ENCODE measurements at regions not wholly inside any gene's neighbourhood (a gene's known extent, or its start where the extent isn't known, plus 50 kb on each side); places are given as distances from the start of the nearest gene placed in this dataset.

DNA sequence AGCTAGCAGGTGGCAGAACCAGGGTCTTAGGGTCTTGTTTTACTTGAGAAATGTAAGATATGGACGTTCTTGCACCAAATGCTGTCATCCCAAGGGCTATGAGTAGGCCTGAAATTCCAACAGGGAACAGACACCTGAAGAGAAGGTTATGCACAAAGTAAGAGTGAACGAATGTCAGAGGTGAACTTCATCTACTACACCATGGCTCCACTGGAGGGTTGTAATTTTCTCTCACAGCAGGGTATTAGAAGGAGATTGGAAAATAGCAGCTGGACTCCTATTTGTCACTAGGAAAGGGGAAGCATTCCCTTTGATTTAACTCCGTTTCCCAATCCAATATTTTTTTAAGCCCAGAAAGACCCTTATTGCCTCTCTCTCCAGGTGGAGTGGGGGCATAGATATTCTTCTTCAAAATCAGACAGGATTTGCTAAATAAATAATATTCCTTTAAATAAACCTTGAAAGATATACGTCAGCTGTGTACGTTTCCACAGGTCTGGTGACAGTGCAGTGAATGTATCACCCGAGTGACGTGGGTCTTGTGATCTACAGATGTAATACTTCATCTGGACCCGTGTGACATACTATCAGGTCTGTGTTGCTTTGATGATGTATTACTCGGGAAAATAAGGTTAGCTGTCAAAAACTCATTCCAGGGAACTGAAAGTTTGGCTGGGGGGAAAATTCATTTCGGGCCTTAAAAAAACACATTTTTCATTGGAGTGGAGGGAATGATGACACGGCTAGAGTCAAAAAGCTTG, 302.6 kb downstream of the CHL1 start:
- no peak for DNase-seq
- Histone ChIP-seq H3K9ac (no peak overlapping the region), H3K4me3 (no peak overlapping the region), H3K79me2 (ENCODE audit: insufficient read depth) (no peaks in the 10 kb centered on the region), H3K27ac (no peak overlapping the region), H3K4me1 (ENCODE audit: insufficient read depth) (no peaks in the 10 kb centered on the region), H3K9me2 (ENCODE audit: insufficient read depth) (no peaks in the 10 kb centered on the region), H3K9me3 (ENCODE audit: low read depth) (no peaks in the 10 kb centered on the region), H2AFZ (no peak overlapping the region), H4K20me1 (ENCODE audit: insufficient read depth) (no peaks in the 10 kb centered on the region), H3K4me2 (ENCODE audit: unreplicated experiment) (no peak overlapping the region), H3K36me3 (ENCODE audit: low read depth) (no peaks in the 10 kb centered on the region), H3F3A (ENCODE audit: insufficient read depth) (no peaks in the 10 kb centered on the region), H3K27me3 (replicated peaks; ENCODE audit: insufficient read depth) (no peaks in the 10 kb centered on the region)
- WGBS, 2 experiments (ENCODE audit: low coverage in 1 of 2, low lambda C conversion rate in 2 of 2, missing lambda C conversion rate in 2 of 2): 40 to 46% methylated on average over 11 of the region's 11 CpGs
- TF ChIP-seq EZH2 (IDR thresholded peaks at IDR 0.05; ENCODE audit: insufficient read depth, poor library complexity, severe bottlenecking) (no peak), EZH2phosphoT487 (IDR thresholded peaks at IDR 0.05; ENCODE audit: insufficient read depth, low read depth) (no peak)
- in situ Hi-C loops (cut with MboI): no loop called here

DNA sequence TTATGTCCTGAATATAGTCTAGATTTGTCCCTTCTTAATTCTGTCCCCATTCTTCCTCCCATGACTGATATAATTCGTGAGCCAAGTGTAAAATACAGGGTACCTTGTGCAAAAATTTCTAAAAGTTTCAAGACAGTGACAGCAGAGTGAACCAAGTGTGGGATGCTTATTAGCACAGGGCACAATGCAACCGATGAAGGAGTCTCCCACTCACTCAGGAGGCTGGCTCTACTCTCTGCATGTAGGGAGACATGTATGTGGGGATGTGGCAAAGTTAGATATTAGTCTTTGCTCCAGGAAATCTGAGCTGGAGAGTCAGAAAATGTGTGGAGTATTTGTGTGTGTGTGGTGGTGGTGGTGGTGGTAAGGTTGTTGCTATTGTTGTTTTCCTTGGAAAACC, 305.9 kb downstream of the CHL1 start:
- WGBS, 2 experiments (ENCODE audit: low coverage in 1 of 2, low lambda C conversion rate in 2 of 2, missing lambda C conversion rate in 2 of 2): 31 to 35% methylated on average over 2 of the region's 2 CpGs
- no peak for DNase-seq
- in situ Hi-C loops (cut with MboI): no loop called here
- Histone ChIP-seq H3K27ac (no peak overlapping the region), H3K79me2 (ENCODE audit: insufficient read depth) (no peaks in the 10 kb centered on the region), H3K4me3 (no peak overlapping the region), H3K4me2 (ENCODE audit: unreplicated experiment) (no peak overlapping the region), H3K9ac (no peak overlapping the region), H2AFZ (no peak overlapping the region), H3K9me3 (ENCODE audit: low read depth) (no peaks in the 10 kb centered on the region), H3K36me3 (ENCODE audit: low read depth) (no peaks in the 10 kb centered on the region), H3F3A (ENCODE audit: insufficient read depth) (no peaks in the 10 kb centered on the region), H3K27me3 (replicated peaks; ENCODE audit: insufficient read depth) (no peaks in the 10 kb centered on the region), H4K20me1 (ENCODE audit: insufficient read depth) (no peaks in the 10 kb centered on the region), H3K9me2 (ENCODE audit: insufficient read depth) (no peaks in the 10 kb centered on the region), H3K4me1 (ENCODE audit: insufficient read depth) (no peaks in the 10 kb centered on the region)
- TF ChIP-seq EZH2phosphoT487 (IDR thresholded peaks at IDR 0.05; ENCODE audit: insufficient read depth, low read depth) (no peak), EZH2 (IDR thresholded peaks at IDR 0.05; ENCODE audit: insufficient read depth, poor library complexity, severe bottlenecking) (no peak)

DNA sequence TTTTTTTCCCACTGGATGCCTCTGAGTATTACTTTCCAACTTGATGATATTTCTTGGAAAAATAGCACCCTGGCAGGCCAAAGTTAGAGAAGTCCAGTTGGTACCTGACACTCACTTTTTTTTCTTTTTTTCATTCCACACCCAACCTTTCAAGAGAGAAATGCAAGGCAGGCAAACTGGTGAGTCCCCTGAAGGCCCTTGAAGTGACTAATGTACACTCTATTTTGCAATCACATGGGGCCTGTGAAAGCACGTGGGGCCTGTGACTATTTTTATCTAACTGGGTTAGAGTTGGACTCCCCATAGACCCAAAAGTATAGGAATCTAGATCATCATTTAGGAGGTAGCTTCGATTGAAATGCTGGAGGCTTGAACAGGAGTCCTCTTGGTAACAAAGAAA, 316.7 kb downstream of the CHL1 start:
- H3K9me2 ChIP-seq (ENCODE audit: insufficient read depth): no peaks in the 10 kb centered on the region
- H4K20me1 ChIP-seq (ENCODE audit: insufficient read depth): no peaks in the 10 kb centered on the region
- H3K4me3 ChIP-seq: no peak overlapping the region
- no peaks in the 10 kb centered on the region for H3K27me3 ChIP-seq (replicated peaks; ENCODE audit: insufficient read depth)
- no peaks in the 10 kb centered on the region for H3K79me2 ChIP-seq (ENCODE audit: insufficient read depth)
- no peaks in the 10 kb centered on the region for H3K9me3 ChIP-seq (ENCODE audit: low read depth)
- in situ Hi-C loops (cut with MboI): no loop called here
- H3K4me1 ChIP-seq (ENCODE audit: insufficient read depth): peaks cover 9% of the 10 kb centered on the region
- H3K36me3 ChIP-seq (ENCODE audit: low read depth): no peaks in the 10 kb centered on the region
- no peak overlapping the region for H3K4me2 ChIP-seq (ENCODE audit: unreplicated experiment)
- H3K9ac ChIP-seq: no peak overlapping the region
- DNase-seq: peak; percentile 42
- 14 to 16% methylated on average over 2 of the region's 2 CpGs for WGBS, 2 experiments (ENCODE audit: low coverage in 1 of 2, low lambda C conversion rate in 2 of 2, missing lambda C conversion rate in 2 of 2)
- H3F3A ChIP-seq (ENCODE audit: insufficient read depth): no peaks in the 10 kb centered on the region
- H2AFZ ChIP-seq: 0 out of 2 replicates have a peak overlapping the region, but pooled peaks have one; percentile 24
- peak overlapping the region; percentile 47; the same call in 1 of the 2 replicates for H3K27ac ChIP-seq
- TF ChIP-seq EZH2 (IDR thresholded peaks at IDR 0.05; ENCODE audit: insufficient read depth, poor library complexity, severe bottlenecking): no peak
- TF ChIP-seq EZH2phosphoT487 (IDR thresholded peaks at IDR 0.05; ENCODE audit: insufficient read depth, low read depth): no peak

DNA sequence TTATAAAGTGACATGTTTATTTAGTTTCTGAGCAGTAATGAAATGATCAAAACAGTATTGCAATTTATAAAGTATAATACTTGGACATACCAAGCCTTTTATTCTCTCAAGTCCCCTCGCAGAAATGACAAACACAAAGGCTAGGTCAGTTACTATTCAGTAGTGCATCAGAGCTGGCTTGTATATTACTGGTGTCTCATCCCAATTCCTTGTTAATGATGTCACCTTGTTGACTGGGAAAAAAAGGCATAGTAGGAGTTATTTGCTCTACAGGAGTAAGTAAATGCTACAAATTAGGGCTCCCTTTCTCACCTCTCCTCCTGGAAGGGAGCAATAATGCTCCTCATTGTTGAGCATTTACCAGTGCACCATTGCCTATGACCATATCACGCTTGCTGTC, 317.6 kb downstream of the CHL1 start:
- H3K4me2 ChIP-seq (ENCODE audit: unreplicated experiment): peak overlapping the region; percentile 16
- no peak overlapping the region for H3K4me3 ChIP-seq
- no peaks in the 10 kb centered on the region for H3K9me3 ChIP-seq (ENCODE audit: low read depth)
- H3K9ac ChIP-seq: no peak overlapping the region
- H3K27ac ChIP-seq: peak overlapping the region; percentile 47
- TF ChIP-seq EZH2 (IDR thresholded peaks at IDR 0.05; ENCODE audit: insufficient read depth, poor library complexity, severe bottlenecking) (no peak), EZH2phosphoT487 (IDR thresholded peaks at IDR 0.05; ENCODE audit: insufficient read depth, low read depth) (no peak)
- H3K36me3 ChIP-seq (ENCODE audit: low read depth): no peaks in the 10 kb centered on the region
- in situ Hi-C loops (cut with MboI): no loop called here
- no peaks in the 10 kb centered on the region for H3K27me3 ChIP-seq (replicated peaks; ENCODE audit: insufficient read depth)
- 28 to 30% methylated on average over 2 of the region's 2 CpGs for WGBS, 2 experiments (ENCODE audit: low coverage in 1 of 2, low lambda C conversion rate in 2 of 2, missing lambda C conversion rate in 2 of 2)
- H3K79me2 ChIP-seq (ENCODE audit: insufficient read depth): no peaks in the 10 kb centered on the region
- no peak overlapping the region for H2AFZ ChIP-seq
- no peaks in the 10 kb centered on the region for H3F3A ChIP-seq (ENCODE audit: insufficient read depth)
- H3K4me1 ChIP-seq (ENCODE audit: insufficient read depth): peaks cover 9% of the 10 kb centered on the region
- H3K9me2 ChIP-seq (ENCODE audit: insufficient read depth): no peaks in the 10 kb centered on the region
- H4K20me1 ChIP-seq (ENCODE audit: insufficient read depth): no peaks in the 10 kb centered on the region
- peak; percentile 50 for DNase-seq
